Loucy (cell line): ENCODE measurements at regions not wholly inside any gene's neighbourhood (a gene's known extent, or its start where the extent isn't known, plus 50 kb on each side); places are given as distances from the start of the nearest gene placed in this dataset.

Experiments
- CTCF ChIP-seq: fragments of 200-600 bp; sonication (generic); conservative IDR thresholded peaks from 2 replicates; pipeline ENCODE4 v1.5.1; 2014; ENCODE audit warnings: mild to moderate bottlenecking, antibody characterized with exemption, low read length
- EZH2phosphoT487 ChIP-seq: fragments of 200-600 bp; IDR thresholded peaks from 2 replicates; pipeline ENCODE4 v1.6.1; 2018; ENCODE audit warnings: antibody characterized with exemption, mild to moderate bottlenecking, moderate library complexity, borderline replicate concordance

- no peak for TF ChIP-seq CTCF
- no peak for TF ChIP-seq EZH2phosphoT487
Observed at GRCh38 chr7:109527833-109528232, 958.2 kb downstream of the DNAJB9 start.
